ENCODE measurements at regions not wholly inside any gene's neighbourhood (a gene's known extent, or its start where the extent isn't known, plus 50 kb on each side); places are given as distances from the start of the nearest gene placed in this dataset.
"Not testable (repeated sequence)": the region's sequence is repeated elsewhere in the genome, so short reads cannot be mapped to it uniquely, and the experiment has no call there.

DNA sequence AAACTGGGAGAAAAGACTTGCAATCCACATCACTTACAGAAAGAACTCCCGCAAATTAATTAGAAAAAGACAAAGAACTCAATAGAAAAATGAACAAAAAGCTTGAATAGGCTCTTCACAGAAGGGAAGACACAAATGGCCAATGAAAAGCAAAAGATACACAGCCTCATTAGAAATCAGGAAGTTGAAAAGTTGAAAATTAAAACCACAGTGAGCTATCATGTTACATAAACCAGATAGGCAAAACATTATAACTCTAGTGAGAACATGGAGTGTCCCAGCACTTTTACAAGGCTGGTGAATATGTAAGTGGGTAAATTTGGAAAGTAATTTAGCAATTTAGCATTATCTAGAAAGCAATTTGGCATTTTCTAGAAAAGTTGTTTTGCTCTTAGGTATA, 158.4 kb upstream of the RASSF8 start:
- no peaks in the 10 kb centered on the region for H3K27me3 ChIP-seq (ENCODE audit: control insufficient read depth, insufficient read depth, low read length)
- no peaks in the 10 kb centered on the region for H3K9me3 ChIP-seq (ENCODE audit: control insufficient read depth, low read depth, low read length)
- no peak overlapping the region for H3K9ac ChIP-seq (ENCODE audit: low read length)
- H3K27ac ChIP-seq (ENCODE audit: low read length): no peak overlapping the region
- no peak overlapping the region for H3K4me3 ChIP-seq (ENCODE audit: low read length)
- no peaks in the 10 kb centered on the region for H3K36me3 ChIP-seq (ENCODE audit: control insufficient read depth, low read depth, low read length)
- H3K4me1 ChIP-seq (ENCODE audit: control insufficient read depth, low read depth, low read length): no peaks in the 10 kb centered on the region

DNA sequence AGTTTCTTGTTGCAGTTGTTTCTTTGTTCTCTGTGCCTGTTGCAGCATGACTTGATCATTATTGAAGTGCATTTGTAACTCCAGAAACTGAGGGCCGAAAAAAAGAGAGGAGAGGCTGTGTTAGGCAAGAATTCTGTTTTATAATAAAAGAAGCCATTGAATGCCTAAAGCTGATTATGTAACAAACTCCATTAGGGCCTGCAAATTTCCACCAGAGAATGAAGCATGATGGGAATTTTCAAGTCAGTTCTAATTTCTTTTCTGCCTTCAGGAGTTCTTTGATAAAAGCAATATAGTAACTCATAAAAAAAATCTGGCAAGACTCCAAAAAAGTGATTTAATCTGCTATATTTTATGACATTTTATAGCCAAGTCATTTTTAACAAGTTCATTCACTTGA, 156.7 kb upstream of the RASSF8 start:
- no peaks in the 10 kb centered on the region for H3K27me3 ChIP-seq (ENCODE audit: control insufficient read depth, insufficient read depth, low read length)
- H3K9ac ChIP-seq (ENCODE audit: low read length): no peak overlapping the region
- no peak overlapping the region for H3K4me3 ChIP-seq (ENCODE audit: low read length)
- H3K36me3 ChIP-seq (ENCODE audit: control insufficient read depth, low read depth, low read length): no peaks in the 10 kb centered on the region
- no peak overlapping the region for H3K27ac ChIP-seq (ENCODE audit: low read length)
- no peaks in the 10 kb centered on the region for H3K4me1 ChIP-seq (ENCODE audit: control insufficient read depth, low read depth, low read length)
- no peaks in the 10 kb centered on the region for H3K9me3 ChIP-seq (ENCODE audit: control insufficient read depth, low read depth, low read length)

DNA sequence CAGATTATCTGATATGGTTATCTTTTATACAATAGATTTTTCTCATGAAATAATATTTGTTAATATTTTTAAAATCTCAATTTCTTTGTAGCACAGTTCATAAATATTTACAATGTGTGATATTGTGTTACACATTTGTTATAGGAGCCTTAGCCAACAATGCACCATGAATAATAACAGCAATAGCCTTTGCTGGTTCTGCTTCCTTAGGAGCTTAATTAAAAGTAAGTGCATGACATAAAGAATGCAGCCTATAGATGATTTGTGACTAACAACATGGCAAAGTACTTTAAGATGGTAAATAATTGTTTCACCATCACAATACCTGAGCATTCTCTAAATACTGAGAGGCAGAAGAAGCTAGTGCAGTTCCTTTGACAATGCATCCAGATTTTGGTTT, 156.3 kb upstream of the RASSF8 start:
- Histone ChIP-seq H3K4me3 (ENCODE audit: low read length) (no peak overlapping the region), H3K27ac (ENCODE audit: low read length) (no peak overlapping the region), H3K9ac (ENCODE audit: low read length) (no peak overlapping the region), H3K4me1 (ENCODE audit: control insufficient read depth, low read depth, low read length) (no peaks in the 10 kb centered on the region), H3K36me3 (ENCODE audit: control insufficient read depth, low read depth, low read length) (no peaks in the 10 kb centered on the region), H3K9me3 (ENCODE audit: control insufficient read depth, low read depth, low read length) (no peaks in the 10 kb centered on the region), H3K27me3 (ENCODE audit: control insufficient read depth, insufficient read depth, low read length) (no peaks in the 10 kb centered on the region)

DNA sequence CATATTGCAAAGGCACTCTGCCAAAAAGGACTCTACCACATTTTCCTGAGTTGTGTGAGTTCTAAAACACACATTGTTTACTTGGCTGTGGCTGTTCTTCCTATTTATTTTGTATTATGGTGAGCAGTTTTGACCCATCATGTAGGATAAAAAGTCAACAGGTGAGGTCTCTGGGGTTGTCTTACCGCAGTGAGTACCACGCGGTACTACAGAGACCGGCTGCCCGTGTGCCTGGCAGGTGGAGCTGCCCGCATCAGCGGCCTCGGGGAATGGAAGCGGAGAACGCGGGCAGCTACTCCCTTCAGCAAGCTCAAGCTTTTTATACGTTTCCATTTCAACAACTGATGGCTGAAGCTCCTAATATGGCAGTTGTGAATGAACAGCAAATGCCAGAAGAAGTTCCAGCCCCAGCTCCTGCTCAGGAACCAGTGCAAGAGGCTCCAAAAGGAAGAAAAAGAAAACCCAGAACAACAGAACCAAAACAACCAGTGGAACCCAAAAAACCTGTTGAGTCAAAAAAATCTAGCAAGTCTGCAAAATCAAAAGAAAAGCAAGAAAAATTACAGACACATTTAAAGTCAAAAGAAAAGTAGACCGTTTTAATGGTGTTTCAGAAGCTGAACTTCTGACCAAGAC, 155.3 kb upstream of the RASSF8 start:
- not testable (repeated sequence) for H3K4me1 ChIP-seq (ENCODE audit: control insufficient read depth, low read depth, low read length); H3K9ac ChIP-seq (ENCODE audit: low read length); H3K27ac ChIP-seq (ENCODE audit: low read length); H3K36me3 ChIP-seq (ENCODE audit: control insufficient read depth, low read depth, low read length); H3K9me3 ChIP-seq (ENCODE audit: control insufficient read depth, low read depth, low read length); H3K27me3 ChIP-seq (ENCODE audit: control insufficient read depth, insufficient read depth, low read length); H3K4me3 ChIP-seq (ENCODE audit: low read length)

DNA sequence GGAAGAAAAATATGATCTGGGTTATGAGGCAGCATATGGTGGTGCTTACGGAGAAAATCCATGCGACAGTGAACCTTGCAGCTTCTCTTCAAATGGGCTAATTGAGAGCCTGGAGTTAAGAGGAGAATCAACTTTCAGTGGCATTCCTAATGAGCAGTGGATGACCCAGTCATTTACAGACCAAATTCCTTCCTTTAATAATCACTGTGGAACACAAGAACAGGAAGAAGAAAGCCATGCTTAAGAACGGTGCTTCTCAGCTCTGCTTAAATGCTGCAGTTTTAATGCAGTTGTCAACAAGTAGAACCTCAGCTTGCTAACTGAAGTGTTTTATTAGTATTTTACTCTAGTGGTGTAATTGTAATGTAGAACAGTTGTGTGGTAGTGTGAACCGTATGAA, 154.2 kb upstream of the RASSF8 start:
- not testable (repeated sequence) for H3K9ac ChIP-seq (ENCODE audit: low read length); H3K4me1 ChIP-seq (ENCODE audit: control insufficient read depth, low read depth, low read length); H3K36me3 ChIP-seq (ENCODE audit: control insufficient read depth, low read depth, low read length); H3K27me3 ChIP-seq (ENCODE audit: control insufficient read depth, insufficient read depth, low read length); H3K9me3 ChIP-seq (ENCODE audit: control insufficient read depth, low read depth, low read length); H3K4me3 ChIP-seq (ENCODE audit: low read length); H3K27ac ChIP-seq (ENCODE audit: low read length)

DNA sequence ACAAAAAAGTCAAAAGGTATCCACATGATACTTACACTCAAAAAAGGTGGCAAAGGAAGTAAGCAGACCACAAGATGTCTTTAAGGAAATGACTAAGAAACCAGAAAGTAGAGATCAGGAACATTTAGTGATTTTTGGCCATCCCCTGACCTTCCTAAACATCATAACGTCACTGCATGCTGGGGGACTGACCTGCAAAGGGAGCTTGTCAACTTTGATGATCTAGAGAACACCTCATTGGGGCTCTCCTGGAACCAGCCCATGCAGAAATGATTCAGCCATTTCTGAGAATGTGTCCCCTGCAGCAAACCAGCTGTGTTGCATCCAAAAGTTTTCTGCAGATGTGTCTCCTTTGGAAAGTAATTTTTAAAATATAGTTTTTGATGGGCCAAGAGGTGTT, 152.2 kb upstream of the RASSF8 start:
- H3K9me3 ChIP-seq (ENCODE audit: control insufficient read depth, low read depth, low read length): no peaks in the 10 kb centered on the region
- H3K27me3 ChIP-seq (ENCODE audit: control insufficient read depth, insufficient read depth, low read length): no peaks in the 10 kb centered on the region
- no peaks in the 10 kb centered on the region for H3K36me3 ChIP-seq (ENCODE audit: control insufficient read depth, low read depth, low read length)
- H3K4me1 ChIP-seq (ENCODE audit: control insufficient read depth, low read depth, low read length): no peaks in the 10 kb centered on the region
- no peak overlapping the region for H3K9ac ChIP-seq (ENCODE audit: low read length)
- H3K4me3 ChIP-seq (ENCODE audit: low read length): no peak overlapping the region
- no peak overlapping the region for H3K27ac ChIP-seq (ENCODE audit: low read length)

DNA sequence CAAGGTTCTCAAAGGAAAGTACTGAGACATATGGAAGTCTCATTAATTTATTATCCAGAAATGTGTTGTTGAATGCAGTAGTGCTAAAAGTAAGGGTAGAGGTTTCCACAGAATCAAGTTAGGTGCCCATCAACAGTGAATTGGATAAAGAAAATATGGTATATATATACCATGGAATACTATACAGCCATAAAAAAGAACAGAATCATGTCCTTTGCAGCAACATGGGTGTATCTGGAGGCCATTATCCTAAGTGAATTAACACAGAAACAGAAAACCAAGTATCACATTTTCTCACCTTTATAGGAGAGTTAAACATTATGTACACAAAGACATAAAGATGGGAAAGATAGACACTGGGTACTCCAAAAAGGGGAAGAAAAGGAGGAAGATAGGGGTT, 149.9 kb upstream of the RASSF8 start:
- H3K9me3 ChIP-seq (ENCODE audit: control insufficient read depth, low read depth, low read length): no peaks in the 10 kb centered on the region
- H3K27ac ChIP-seq (ENCODE audit: low read length): no peak overlapping the region
- H3K4me3 ChIP-seq (ENCODE audit: low read length): no peak overlapping the region
- no peaks in the 10 kb centered on the region for H3K36me3 ChIP-seq (ENCODE audit: control insufficient read depth, low read depth, low read length)
- no peak overlapping the region for H3K9ac ChIP-seq (ENCODE audit: low read length)
- no peaks in the 10 kb centered on the region for H3K27me3 ChIP-seq (ENCODE audit: control insufficient read depth, insufficient read depth, low read length)
- H3K4me1 ChIP-seq (ENCODE audit: control insufficient read depth, low read depth, low read length): no peaks in the 10 kb centered on the region

DNA sequence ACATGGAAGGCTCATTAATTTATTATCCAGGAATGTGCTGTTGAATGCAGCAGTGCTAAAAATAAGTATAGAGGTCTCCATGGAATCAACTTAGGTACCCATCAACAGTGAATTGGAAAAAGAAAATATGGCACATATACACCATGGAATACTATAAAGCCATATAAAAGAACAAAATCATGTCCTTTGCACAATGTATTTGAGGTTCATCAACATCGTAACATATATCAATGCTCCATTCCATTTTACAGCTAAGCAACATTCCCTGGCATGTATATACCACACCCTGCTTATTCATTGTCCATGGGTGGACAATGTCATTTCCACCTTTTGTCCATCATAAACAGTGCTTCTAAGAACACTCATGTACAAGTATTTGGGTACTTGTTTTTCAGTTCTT, 147.8 kb upstream of the RASSF8 start:
- Histone ChIP-seq H3K27me3 (ENCODE audit: control insufficient read depth, insufficient read depth, low read length) (no peaks in the 10 kb centered on the region), H3K27ac (ENCODE audit: low read length) (no peak overlapping the region), H3K4me1 (ENCODE audit: control insufficient read depth, low read depth, low read length) (no peaks in the 10 kb centered on the region), H3K4me3 (ENCODE audit: low read length) (no peak overlapping the region), H3K9me3 (ENCODE audit: control insufficient read depth, low read depth, low read length) (no peaks in the 10 kb centered on the region), H3K9ac (ENCODE audit: low read length) (no peak overlapping the region), H3K36me3 (ENCODE audit: control insufficient read depth, low read depth, low read length) (no peaks in the 10 kb centered on the region)

DNA sequence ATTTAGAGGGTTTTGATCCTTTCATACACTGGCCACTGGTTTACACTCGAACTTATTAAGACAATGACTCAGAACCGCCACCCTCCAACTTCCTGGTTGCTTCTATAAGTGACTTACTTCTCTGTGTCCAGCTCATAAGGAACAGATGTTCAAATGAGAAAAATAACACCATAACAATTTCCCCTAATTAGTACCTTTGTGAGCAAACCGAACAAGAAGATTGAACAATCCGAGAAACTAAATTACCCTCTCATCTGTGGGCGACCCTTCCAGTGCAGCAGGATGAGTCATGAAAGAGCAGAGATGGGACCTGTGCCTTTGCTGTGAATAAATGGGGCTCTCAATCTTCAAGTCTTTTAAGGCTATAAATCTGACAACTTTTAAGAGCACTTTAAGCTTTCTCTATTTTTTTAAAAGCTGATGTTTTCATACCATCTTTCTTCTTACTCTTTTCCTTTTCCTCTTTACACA, 146.8 kb upstream of the RASSF8 start:
- Histone ChIP-seq H3K4me1 (ENCODE audit: control insufficient read depth, low read depth, low read length) (no peaks in the 10 kb centered on the region), H3K36me3 (ENCODE audit: control insufficient read depth, low read depth, low read length) (no peaks in the 10 kb centered on the region), H3K27ac (ENCODE audit: low read length) (no peak overlapping the region), H3K27me3 (ENCODE audit: control insufficient read depth, insufficient read depth, low read length) (no peaks in the 10 kb centered on the region), H3K9me3 (ENCODE audit: control insufficient read depth, low read depth, low read length) (no peaks in the 10 kb centered on the region), H3K9ac (ENCODE audit: low read length) (no peak overlapping the region), H3K4me3 (ENCODE audit: low read length) (no peak overlapping the region)

DNA sequence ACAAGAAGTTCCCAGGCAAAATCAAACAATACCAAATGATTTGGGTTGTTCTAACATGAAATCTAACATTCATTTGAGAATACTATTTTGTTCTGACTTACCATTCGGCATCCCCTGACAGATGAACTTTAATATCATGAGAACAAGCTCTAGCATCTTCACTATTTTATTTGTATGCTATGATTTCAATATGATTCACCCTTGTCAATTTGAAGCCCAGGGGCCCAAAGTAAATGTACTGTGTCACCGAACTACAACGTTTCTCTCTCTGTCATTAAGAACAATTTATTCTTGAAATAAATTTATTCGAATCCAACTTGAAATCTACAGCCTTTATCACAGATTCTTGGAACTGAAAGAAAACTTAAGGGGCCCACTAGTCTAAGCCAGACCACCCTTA, 146.2 kb upstream of the RASSF8 start:
- Histone ChIP-seq H3K9me3 (ENCODE audit: control insufficient read depth, low read depth, low read length) (no peaks in the 10 kb centered on the region), H3K27ac (ENCODE audit: low read length) (no peak overlapping the region), H3K27me3 (ENCODE audit: control insufficient read depth, insufficient read depth, low read length) (no peaks in the 10 kb centered on the region), H3K36me3 (ENCODE audit: control insufficient read depth, low read depth, low read length) (no peaks in the 10 kb centered on the region), H3K9ac (ENCODE audit: low read length) (no peak overlapping the region), H3K4me3 (ENCODE audit: low read length) (no peak overlapping the region), H3K4me1 (ENCODE audit: control insufficient read depth, low read depth, low read length) (no peaks in the 10 kb centered on the region)

DNA sequence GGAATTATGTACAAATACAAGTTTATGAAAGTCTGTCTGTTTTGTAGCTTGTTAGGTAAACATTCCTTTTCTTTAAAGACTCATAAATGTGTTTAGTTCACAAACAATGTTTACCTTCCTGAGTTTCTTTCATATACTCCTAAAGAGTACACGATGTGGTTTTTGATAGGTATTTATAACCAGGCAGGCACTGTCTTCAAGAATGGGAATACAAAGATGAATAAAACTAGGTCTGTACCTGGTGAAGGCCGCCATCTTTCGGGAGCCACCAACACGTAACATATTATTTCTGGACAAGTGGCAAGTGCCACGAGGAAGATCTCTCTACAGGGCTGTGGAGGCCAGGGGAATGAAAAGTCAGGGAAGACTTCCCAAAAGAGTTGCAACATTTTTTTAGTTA, 144.6 kb upstream of the RASSF8 start:
- Histone ChIP-seq H3K27me3 (ENCODE audit: control insufficient read depth, insufficient read depth, low read length) (no peaks in the 10 kb centered on the region), H3K36me3 (ENCODE audit: control insufficient read depth, low read depth, low read length) (no peaks in the 10 kb centered on the region), H3K4me3 (ENCODE audit: low read length) (no peak overlapping the region), H3K4me1 (ENCODE audit: control insufficient read depth, low read depth, low read length) (no peaks in the 10 kb centered on the region), H3K27ac (ENCODE audit: low read length) (no peak overlapping the region), H3K9ac (ENCODE audit: low read length) (no peak overlapping the region), H3K9me3 (ENCODE audit: control insufficient read depth, low read depth, low read length) (no peaks in the 10 kb centered on the region)

DNA sequence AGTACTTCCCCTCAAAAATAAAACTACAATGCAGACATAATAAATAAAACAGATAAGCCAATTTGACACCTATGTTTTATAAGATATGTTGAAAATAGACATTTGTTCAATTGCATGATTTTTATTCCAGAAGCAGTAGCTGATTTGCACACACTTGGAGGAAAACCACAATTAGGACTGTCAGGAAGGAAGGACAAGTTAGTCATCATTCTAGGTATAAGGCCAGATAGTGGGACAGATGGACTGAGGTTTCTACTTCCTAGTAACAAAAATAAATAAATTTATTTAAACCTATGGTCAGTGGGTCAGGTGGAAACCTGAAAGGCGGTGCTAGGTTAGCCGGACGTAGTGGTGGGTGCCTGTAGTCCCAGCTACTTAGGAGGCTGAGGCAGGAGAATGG, 141.8 kb upstream of the RASSF8 start:
- Histone ChIP-seq H3K27me3 (ENCODE audit: control insufficient read depth, insufficient read depth, low read length) (no peaks in the 10 kb centered on the region), H3K4me1 (ENCODE audit: control insufficient read depth, low read depth, low read length) (no peaks in the 10 kb centered on the region), H3K9ac (ENCODE audit: low read length) (no peak overlapping the region), H3K36me3 (ENCODE audit: control insufficient read depth, low read depth, low read length) (no peaks in the 10 kb centered on the region), H3K27ac (ENCODE audit: low read length) (no peak overlapping the region), H3K4me3 (ENCODE audit: low read length) (no peak overlapping the region), H3K9me3 (ENCODE audit: control insufficient read depth, low read depth, low read length) (no peaks in the 10 kb centered on the region)
